ENCODE measurements at regions not wholly inside any gene's neighbourhood (a gene's known extent, or its start where the extent isn't known, plus 50 kb on each side); places are given as distances from the start of the nearest gene placed in this dataset.
A peak's percentile ranks its signal among the peaks of the same experiment; 100 is the strongest.

DNA sequence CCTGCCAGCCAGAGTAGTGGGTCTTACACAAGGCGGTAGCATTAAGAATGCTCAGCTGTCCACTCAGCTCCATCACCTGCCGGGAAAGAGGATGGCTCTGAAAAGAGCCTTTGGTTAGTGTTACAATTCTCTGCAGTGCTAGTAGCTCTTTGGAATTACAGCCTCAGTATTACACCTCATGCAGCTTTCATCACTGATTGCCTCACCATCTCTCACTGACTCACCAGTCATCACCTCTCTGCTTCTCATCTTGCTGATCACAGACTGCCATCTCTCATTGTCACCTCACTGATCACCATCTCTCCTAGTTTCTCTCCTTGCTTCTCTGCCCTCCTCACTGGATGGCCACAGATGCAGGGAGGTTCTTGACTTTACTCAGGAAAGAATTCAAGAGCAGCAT lies 573.5 kb upstream of the SETBP1 start:
- Histone ChIP-seq H3K9me3 (ENCODE audit: insufficient read depth, low read depth, low read length) (no peaks in the 10 kb centered on the region), H3K27me3 (ENCODE audit: insufficient read depth, low read length) (no peaks in the 10 kb centered on the region), H3K79me2 (ENCODE audit: insufficient read depth, low read length) (no peaks in the 10 kb centered on the region), H3K9ac (ENCODE audit: low read length) (no peak overlapping the region), H3K4me2 (ENCODE audit: low read length) (no peak overlapping the region), H2AFZ (ENCODE audit: low read depth, low read length) (no peak overlapping the region), H3K4me1 (ENCODE audit: insufficient read depth, low read length) (no peaks in the 10 kb centered on the region), H3K36me3 (ENCODE audit: insufficient read depth, low read length) (no peaks in the 10 kb centered on the region), H4K20me1 (ENCODE audit: insufficient read depth, low read length) (no peaks in the 10 kb centered on the region), H3K27ac (ENCODE audit: low read depth, low read length) (no peak overlapping the region), H3K4me3 (ENCODE audit: insufficient read depth, low read depth, low read length) (no peak overlapping the region)
- no peaks in the 10 kb centered on the region for H3K27me3 Mint-ChIP-seq (ENCODE audit: low read depth, unreplicated experiment)
- no peaks in the 10 kb centered on the region for H3K4me1 Mint-ChIP-seq (ENCODE audit: low read depth, unreplicated experiment)
- no peak overlapping the region for H3K27ac Mint-ChIP-seq (ENCODE audit: unreplicated experiment)
- H3K36me3 Mint-ChIP-seq (ENCODE audit: low read depth, unreplicated experiment) = no peaks in the 10 kb centered on the region
- TF ChIP-seq, protein P1, sequence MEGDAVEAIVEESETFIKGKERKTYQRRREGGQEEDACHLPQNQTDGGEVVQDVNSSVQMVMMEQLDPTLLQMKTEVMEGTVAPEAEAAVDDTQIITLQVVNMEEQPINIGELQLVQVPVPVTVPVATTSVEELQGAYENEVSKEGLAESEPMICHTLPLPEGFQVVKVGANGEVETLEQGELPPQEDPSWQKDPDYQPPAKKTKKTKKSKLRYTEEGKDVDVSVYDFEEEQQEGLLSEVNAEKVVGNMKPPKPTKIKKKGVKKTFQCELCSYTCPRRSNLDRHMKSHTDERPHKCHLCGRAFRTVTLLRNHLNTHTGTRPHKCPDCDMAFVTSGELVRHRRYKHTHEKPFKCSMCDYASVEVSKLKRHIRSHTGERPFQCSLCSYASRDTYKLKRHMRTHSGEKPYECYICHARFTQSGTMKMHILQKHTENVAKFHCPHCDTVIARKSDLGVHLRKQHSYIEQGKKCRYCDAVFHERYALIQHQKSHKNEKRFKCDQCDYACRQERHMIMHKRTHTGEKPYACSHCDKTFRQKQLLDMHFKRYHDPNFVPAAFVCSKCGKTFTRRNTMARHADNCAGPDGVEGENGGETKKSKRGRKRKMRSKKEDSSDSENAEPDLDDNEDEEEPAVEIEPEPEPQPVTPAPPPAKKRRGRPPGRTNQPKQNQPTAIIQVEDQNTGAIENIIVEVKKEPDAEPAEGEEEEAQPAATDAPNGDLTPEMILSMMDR (IDR thresholded peaks at IDR 0.05; ENCODE audit: insufficient read depth, low read depth, low read length) = no peak
- no peaks in the 10 kb centered on the region for H3K9me3 Mint-ChIP-seq (ENCODE audit: unreplicated experiment)
- H3K4me3 Mint-ChIP-seq (ENCODE audit: unreplicated experiment) = no peak overlapping the region
- FAIRE-seq (no peak), DNase-seq (ENCODE audit: low read depth) (no peak)

DNA sequence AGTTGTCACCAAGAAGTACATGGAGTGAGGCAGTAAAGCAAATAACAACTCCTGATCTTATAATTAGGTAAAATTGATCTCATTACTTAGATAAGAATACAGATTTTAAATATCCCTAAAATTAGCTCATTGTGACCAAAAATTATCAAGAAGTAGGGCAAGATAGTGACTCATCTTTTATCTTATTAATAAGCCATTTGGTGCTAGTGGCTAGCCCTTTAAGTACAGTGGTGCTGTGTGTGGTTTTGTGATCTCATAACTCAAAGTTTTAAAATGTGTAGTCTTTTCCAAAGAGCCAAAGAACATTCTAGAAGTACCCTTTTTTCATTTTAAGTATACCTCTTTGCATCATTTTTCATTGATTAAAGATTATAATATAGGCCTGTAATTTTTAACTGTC lies 569.4 kb upstream of the SETBP1 start:
- no peaks in the 10 kb centered on the region for H3K27me3 Mint-ChIP-seq (ENCODE audit: low read depth, unreplicated experiment)
- TF ChIP-seq, protein P1 (IDR thresholded peaks at IDR 0.05; ENCODE audit: insufficient read depth, low read depth, low read length) = no peak
- TF ChIP-seq EZH2 (IDR thresholded peaks at IDR 0.05; ENCODE audit: insufficient read depth, low read length) = no peak
- no peaks in the 10 kb centered on the region for H3K36me3 Mint-ChIP-seq (ENCODE audit: low read depth, unreplicated experiment)
- H2AFZ ChIP-seq (ENCODE audit: low read depth, low read length) = no peak overlapping the region
- H3K4me3 ChIP-seq (ENCODE audit: insufficient read depth, low read depth, low read length) = no peak overlapping the region
- DNase-seq (ENCODE audit: low read depth) = peak; percentile 50
- H4K20me1 ChIP-seq (ENCODE audit: insufficient read depth, low read length) = no peaks in the 10 kb centered on the region
- no peaks in the 10 kb centered on the region for H3K9me3 Mint-ChIP-seq (ENCODE audit: unreplicated experiment)
- no peaks in the 10 kb centered on the region for H3K4me1 ChIP-seq (ENCODE audit: insufficient read depth, low read length)
- H3K9me3 ChIP-seq (ENCODE audit: insufficient read depth, low read depth, low read length) = no peaks in the 10 kb centered on the region
- no peaks in the 10 kb centered on the region for H3K36me3 ChIP-seq (ENCODE audit: insufficient read depth, low read length)
- no peak overlapping the region for H3K4me3 Mint-ChIP-seq (ENCODE audit: unreplicated experiment)
- no peak overlapping the region for H3K9ac ChIP-seq (ENCODE audit: low read length)
- H3K79me2 ChIP-seq (ENCODE audit: insufficient read depth, low read length) = no peaks in the 10 kb centered on the region
- H3K27ac Mint-ChIP-seq (ENCODE audit: unreplicated experiment) = no peak overlapping the region
- no peak for FAIRE-seq
- no peak overlapping the region for H3K27ac ChIP-seq (ENCODE audit: low read depth, low read length)
- H3K4me1 Mint-ChIP-seq (ENCODE audit: low read depth, unreplicated experiment) = no peaks in the 10 kb centered on the region
- no peaks in the 10 kb centered on the region for H3K27me3 ChIP-seq (ENCODE audit: insufficient read depth, low read length)
- no peak overlapping the region for H3K4me2 ChIP-seq (ENCODE audit: low read length)

DNA sequence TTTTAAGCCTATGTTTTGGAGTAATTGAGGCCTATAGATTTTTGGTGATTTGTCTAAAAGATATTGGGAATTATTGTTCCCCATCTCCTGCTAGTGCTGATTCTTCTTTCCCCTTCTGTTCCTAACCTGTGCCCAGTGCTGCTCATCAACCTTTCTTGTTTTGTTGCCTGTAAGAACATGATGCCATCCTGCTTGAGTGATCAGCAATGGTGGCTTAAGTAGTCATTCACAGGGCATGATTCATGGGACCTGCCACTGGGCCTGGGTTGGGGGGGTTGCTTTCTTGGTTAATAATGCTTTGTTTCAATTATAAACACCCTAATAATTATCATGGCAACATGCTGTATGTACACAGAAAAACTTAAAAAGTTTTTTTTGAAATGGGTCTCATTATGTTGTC lies 562.9 kb upstream of the SETBP1 start:
- H3K9ac ChIP-seq (ENCODE audit: low read length) = no peak overlapping the region
- H2AFZ ChIP-seq (ENCODE audit: low read depth, low read length) = no peak overlapping the region
- H4K20me1 ChIP-seq (ENCODE audit: insufficient read depth, low read length) = no peaks in the 10 kb centered on the region
- FAIRE-seq (no peak), DNase-seq (ENCODE audit: low read depth) (no peak)
- H3K9me3 ChIP-seq (ENCODE audit: insufficient read depth, low read depth, low read length) = no peaks in the 10 kb centered on the region
- H3K4me2 ChIP-seq (ENCODE audit: low read length) = no peak overlapping the region
- no peak overlapping the region for H3K27ac ChIP-seq (ENCODE audit: low read depth, low read length)
- Mint-ChIP-seq H3K9me3 (ENCODE audit: unreplicated experiment) (no peaks in the 10 kb centered on the region), H3K27ac (ENCODE audit: unreplicated experiment) (no peak overlapping the region), H3K4me1 (ENCODE audit: low read depth, unreplicated experiment) (peaks cover 7% of the 10 kb centered on the region), H3K4me3 (ENCODE audit: unreplicated experiment) (no peak overlapping the region), H3K27me3 (ENCODE audit: low read depth, unreplicated experiment) (no peaks in the 10 kb centered on the region), H3K36me3 (ENCODE audit: low read depth, unreplicated experiment) (no peaks in the 10 kb centered on the region)
- no peaks in the 10 kb centered on the region for H3K79me2 ChIP-seq (ENCODE audit: insufficient read depth, low read length)
- no peaks in the 10 kb centered on the region for H3K4me1 ChIP-seq (ENCODE audit: insufficient read depth, low read length)
- no peaks in the 10 kb centered on the region for H3K36me3 ChIP-seq (ENCODE audit: insufficient read depth, low read length)
- H3K27me3 ChIP-seq (ENCODE audit: insufficient read depth, low read length) = no peaks in the 10 kb centered on the region
- H3K4me3 ChIP-seq (ENCODE audit: insufficient read depth, low read depth, low read length) = no peak overlapping the region
- TF ChIP-seq, protein P1 (IDR thresholded peaks at IDR 0.05; ENCODE audit: insufficient read depth, low read depth, low read length) = no peak
- no peak for TF ChIP-seq EZH2 (IDR thresholded peaks at IDR 0.05; ENCODE audit: insufficient read depth, low read length)
